ENCODE measurements at regions not wholly inside any gene's neighbourhood (a gene's known extent, or its start where the extent isn't known, plus 50 kb on each side); places are given as distances from the start of the nearest gene placed in this dataset.

DNA sequence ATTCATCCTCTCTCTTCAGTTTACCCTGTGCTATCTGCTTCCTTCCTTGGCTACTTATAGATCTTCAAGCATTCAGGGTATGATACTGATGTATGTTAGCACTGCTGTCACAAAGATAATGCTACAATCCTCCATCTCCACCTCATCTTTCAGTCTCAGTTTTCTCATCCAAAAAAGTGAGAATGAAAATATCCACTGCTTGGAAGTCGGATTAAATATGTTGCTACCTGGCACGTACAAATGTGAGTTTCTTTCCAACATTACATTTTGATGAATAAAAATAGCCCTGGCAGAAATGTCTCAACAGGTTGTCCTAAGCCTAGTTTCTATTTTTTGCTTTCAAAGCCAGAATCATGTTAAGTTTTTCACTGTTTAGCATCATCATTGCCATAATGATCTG lies 149.9 kb downstream of the PTPN11 start:
- ATAC-seq (no peak), DNase-seq (ENCODE audit: low read depth, low spot score) (no peak)
- peaks cover 2% of the 10 kb centered on the region; the same call in 1 of the 2 replicates for H3K27me3 ChIP-seq (ENCODE audit: control insufficient read depth, insufficient read depth, low read length)
- H3K9me3 ChIP-seq (ENCODE audit: control insufficient read depth, insufficient read depth, low read depth, low read length): no peaks in the 10 kb centered on the region
- in situ Hi-C loops (cut with HindIII; ENCODE audit: low pct_unique_long_range_greater_than_20kb, low sequenced_read_pairs): no loop called here
- intact Hi-C loops (cut with micrococcal nuclease; ENCODE audit: unreplicated experiment): no loop called here
- no peaks in the 10 kb centered on the region for H3K4me1 ChIP-seq (ENCODE audit: control insufficient read depth, insufficient read depth, low read length)
- no peak for TF ChIP-seq TCF7L2 (IDR thresholded peaks at IDR 0.05; ENCODE audit: low read depth, low read length)
- TF ChIP-seq, protein P1, sequence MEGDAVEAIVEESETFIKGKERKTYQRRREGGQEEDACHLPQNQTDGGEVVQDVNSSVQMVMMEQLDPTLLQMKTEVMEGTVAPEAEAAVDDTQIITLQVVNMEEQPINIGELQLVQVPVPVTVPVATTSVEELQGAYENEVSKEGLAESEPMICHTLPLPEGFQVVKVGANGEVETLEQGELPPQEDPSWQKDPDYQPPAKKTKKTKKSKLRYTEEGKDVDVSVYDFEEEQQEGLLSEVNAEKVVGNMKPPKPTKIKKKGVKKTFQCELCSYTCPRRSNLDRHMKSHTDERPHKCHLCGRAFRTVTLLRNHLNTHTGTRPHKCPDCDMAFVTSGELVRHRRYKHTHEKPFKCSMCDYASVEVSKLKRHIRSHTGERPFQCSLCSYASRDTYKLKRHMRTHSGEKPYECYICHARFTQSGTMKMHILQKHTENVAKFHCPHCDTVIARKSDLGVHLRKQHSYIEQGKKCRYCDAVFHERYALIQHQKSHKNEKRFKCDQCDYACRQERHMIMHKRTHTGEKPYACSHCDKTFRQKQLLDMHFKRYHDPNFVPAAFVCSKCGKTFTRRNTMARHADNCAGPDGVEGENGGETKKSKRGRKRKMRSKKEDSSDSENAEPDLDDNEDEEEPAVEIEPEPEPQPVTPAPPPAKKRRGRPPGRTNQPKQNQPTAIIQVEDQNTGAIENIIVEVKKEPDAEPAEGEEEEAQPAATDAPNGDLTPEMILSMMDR (IDR thresholded peaks at IDR 0.05): no peak
- no peak for TF ChIP-seq POLR2AphosphoS5 (IDR thresholded peaks at IDR 0.05; ENCODE audit: low read depth, low read length)
- TF ChIP-seq, protein P2, sequence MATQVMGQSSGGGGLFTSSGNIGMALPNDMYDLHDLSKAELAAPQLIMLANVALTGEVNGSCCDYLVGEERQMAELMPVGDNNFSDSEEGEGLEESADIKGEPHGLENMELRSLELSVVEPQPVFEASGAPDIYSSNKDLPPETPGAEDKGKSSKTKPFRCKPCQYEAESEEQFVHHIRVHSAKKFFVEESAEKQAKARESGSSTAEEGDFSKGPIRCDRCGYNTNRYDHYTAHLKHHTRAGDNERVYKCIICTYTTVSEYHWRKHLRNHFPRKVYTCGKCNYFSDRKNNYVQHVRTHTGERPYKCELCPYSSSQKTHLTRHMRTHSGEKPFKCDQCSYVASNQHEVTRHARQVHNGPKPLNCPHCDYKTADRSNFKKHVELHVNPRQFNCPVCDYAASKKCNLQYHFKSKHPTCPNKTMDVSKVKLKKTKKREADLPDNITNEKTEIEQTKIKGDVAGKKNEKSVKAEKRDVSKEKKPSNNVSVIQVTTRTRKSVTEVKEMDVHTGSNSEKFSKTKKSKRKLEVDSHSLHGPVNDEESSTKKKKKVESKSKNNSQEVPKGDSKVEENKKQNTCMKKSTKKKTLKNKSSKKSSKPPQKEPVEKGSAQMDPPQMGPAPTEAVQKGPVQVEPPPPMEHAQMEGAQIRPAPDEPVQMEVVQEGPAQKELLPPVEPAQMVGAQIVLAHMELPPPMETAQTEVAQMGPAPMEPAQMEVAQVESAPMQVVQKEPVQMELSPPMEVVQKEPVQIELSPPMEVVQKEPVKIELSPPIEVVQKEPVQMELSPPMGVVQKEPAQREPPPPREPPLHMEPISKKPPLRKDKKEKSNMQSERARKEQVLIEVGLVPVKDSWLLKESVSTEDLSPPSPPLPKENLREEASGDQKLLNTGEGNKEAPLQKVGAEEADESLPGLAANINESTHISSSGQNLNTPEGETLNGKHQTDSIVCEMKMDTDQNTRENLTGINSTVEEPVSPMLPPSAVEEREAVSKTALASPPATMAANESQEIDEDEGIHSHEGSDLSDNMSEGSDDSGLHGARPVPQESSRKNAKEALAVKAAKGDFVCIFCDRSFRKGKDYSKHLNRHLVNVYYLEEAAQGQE (IDR thresholded peaks at IDR 0.05; ENCODE audit: insufficient read depth in 1 of 2, low read depth in 2 of 2, low read length in 1 of 2): no peak
- no peak for TF ChIP-seq SIN3A (IDR thresholded peaks at IDR 0.05; ENCODE audit: borderline replicate concordance, insufficient read depth, low read depth, low read length)
- BruUV-seq (replicated peaks): no TSS peak
- no peak overlapping the region for H3K4me3 ChIP-seq (ENCODE audit: low read depth in 2 of 2, low read length in 2 of 2)
- no peak overlapping the region for H3K27ac ChIP-seq (ENCODE audit: low read length)
- no peaks in the 10 kb centered on the region for H3K36me3 ChIP-seq (ENCODE audit: control insufficient read depth, insufficient read depth, low read length)
- CTCF ChIA-PET: no interaction called here
- POLR2A ChIA-PET: no interaction called here

DNA sequence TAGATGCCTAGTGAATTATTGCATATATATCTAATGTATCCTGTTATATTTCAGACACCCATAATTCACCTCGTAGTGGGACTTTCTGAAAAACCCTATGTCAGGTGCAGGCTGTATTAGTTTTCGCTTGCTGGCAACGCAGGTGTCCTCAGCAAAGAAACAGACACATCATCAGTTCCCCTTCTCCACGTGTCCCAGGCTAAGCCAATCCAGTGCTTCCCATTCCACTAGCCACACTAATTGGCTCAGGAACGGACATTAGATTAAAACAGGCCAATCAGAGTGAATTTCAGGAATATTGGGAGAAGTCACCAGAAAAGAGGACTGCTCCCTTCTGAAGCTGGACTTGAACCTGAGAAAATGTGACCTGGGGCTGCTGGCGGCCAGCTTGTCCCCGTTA lies 151.3 kb downstream of the PTPN11 start:
- CTCF ChIA-PET: no interaction called here

More for the DNA sequence above, 151.3 kb downstream of the PTPN11 start:
- intact Hi-C loops (cut with micrococcal nuclease; ENCODE audit: unreplicated experiment) (no loop called here), in situ Hi-C loops (cut with HindIII; ENCODE audit: low pct_unique_long_range_greater_than_20kb, low sequenced_read_pairs) (no loop called here)
- no TSS peak for BruUV-seq (replicated peaks)
- POLR2A ChIA-PET: no interaction called here
- TF ChIP-seq SIN3A (IDR thresholded peaks at IDR 0.05; ENCODE audit: borderline replicate concordance, insufficient read depth, low read depth, low read length) (no peak), POLR2AphosphoS5 (IDR thresholded peaks at IDR 0.05; ENCODE audit: low read depth, low read length) (no peak), TCF7L2 (IDR thresholded peaks at IDR 0.05; ENCODE audit: low read depth, low read length) (no peak)
- TF ChIP-seq, protein P1 (IDR thresholded peaks at IDR 0.05): no peak
- TF ChIP-seq, protein P2 (IDR thresholded peaks at IDR 0.05; ENCODE audit: insufficient read depth in 1 of 2, low read depth in 2 of 2, low read length in 1 of 2): no peak
- DNase-seq (ENCODE audit: low read depth, low spot score): no peak
- Histone ChIP-seq H3K36me3 (ENCODE audit: control insufficient read depth, insufficient read depth, low read length) (no peaks in the 10 kb centered on the region), H3K27ac (ENCODE audit: low read length) (no peak overlapping the region), H3K4me3 (ENCODE audit: low read depth in 2 of 2, low read length in 2 of 2) (no peak overlapping the region), H3K4me1 (ENCODE audit: control insufficient read depth, insufficient read depth, low read length) (no peaks in the 10 kb centered on the region), H3K9me3 (ENCODE audit: control insufficient read depth, insufficient read depth, low read depth, low read length) (no peaks in the 10 kb centered on the region), H3K27me3 (ENCODE audit: control insufficient read depth, insufficient read depth, low read length) (no peaks in the 10 kb centered on the region)
- no peak for ATAC-seq
